Activated CD4-positive, alpha-beta memory T cell treated with anti-CD3 and anti-CD28 coated beads, Interleukin-2, amount 10 ng/mL, durations not matched to agents 7 days and 5 days (primary cell): ENCODE measurements at regions not wholly inside any gene's neighbourhood (a gene's known extent, or its start where the extent isn't known, plus 50 kb on each side); places are given as distances from the start of the nearest gene placed in this dataset.
"Not testable (repeated sequence)": the region's sequence is repeated elsewhere in the genome, so short reads cannot be mapped to it uniquely, and the experiment has no call there.

Experiments used
- CTCF ChIA-PET: fragments of 350-600 bp; sonication (Branson Sonifier 250); formaldehyde crosslinking; loops from one replicate; lab custom pipeline; 2021; ENCODE audit warnings: antibody characterized with exemption, inconsistent platforms; lab: Charles Lee
- POLR2A ChIA-PET: fragments of 350-600 bp; sonication (Branson Sonifier 250); formaldehyde crosslinking; loops from one replicate; lab custom pipeline; 2021; ENCODE audit warnings: antibody characterized with exemption; lab: Charles Lee
- DNase-seq: peaks from one replicate; pipeline ENCODE4 v3.0.0-alpha.2; 2020
- H3K27ac Mint-ChIP-seq: one replicate; pipeline ENCODE4 v1.8.0; 2021; ENCODE audit warnings: mild to moderate bottlenecking, mixed read lengths
- H3K27me3 Mint-ChIP-seq: one replicate; pipeline ENCODE4 v1.8.0; 2021; ENCODE audit warnings: mixed read lengths
- H3K36me3 Mint-ChIP-seq: one replicate; pipeline ENCODE4 v1.8.0; 2021; ENCODE audit warnings: low read depth, mixed read lengths
- H3K4me1 Mint-ChIP-seq: one replicate; pipeline ENCODE4 v1.8.0; 2021; ENCODE audit warnings: mixed read lengths
- H3K4me3 Mint-ChIP-seq: one replicate; pipeline ENCODE4 v1.8.0; 2021; ENCODE audit warnings: mild to moderate bottlenecking, mixed read lengths
- H3K9me3 Mint-ChIP-seq: one replicate; pipeline ENCODE4 v1.8.0; 2021; ENCODE audit warnings: mixed read lengths

- Mint-ChIP-seq H3K4me3 (no peak overlapping the region), H3K36me3 (peaks cover 18% of the 10 kb centered on the region), H3K9me3 (no peaks in the 10 kb centered on the region), H3K27ac (no peak overlapping the region), H3K27me3 (no peaks in the 10 kb centered on the region), H3K4me1 (peaks cover 60% of the 10 kb centered on the region)
- CTCF ChIA-PET: interaction anchor here (1.1 to 5.8 kb wide), 4 partner anchors 12 to 1108 kb away, joined by 3 to 66 read pairs (median 6); a partner anchor contains a TSS
- peak; percentile 87 for DNase-seq
- POLR2A ChIA-PET: interaction anchor here (0.6 to 12.5 kb wide), 49 partner anchors 11 to 1751 kb away, joined by 3 to 971 read pairs (median 14); partner anchors contain the start of genes ZNF184 and ZSCAN31
Measured at GRCh38 chr6:27133281-27134227, 113.9 kb upstream of the PRSS16 start.

GRCh38 chr6:27135087-27135657 lies 112.3 kb upstream of the PRSS16 start:
- no peaks in the 10 kb centered on the region for H3K27me3 Mint-ChIP-seq
- peaks cover 52% of the 10 kb centered on the region for H3K4me1 Mint-ChIP-seq
- ChIA-PET CTCF (interaction anchor here (0.7 to 5.8 kb wide), 2 partner anchors 10 to 739 kb away, joined by 3 to 66 read pairs; a partner anchor contains a TSS), POLR2A (interaction anchor here (1.0 to 12.5 kb wide), 12 partner anchors 14 to 1109 kb away, joined by 3 to 971 read pairs (median 80); a partner anchor contains a TSS)
- H3K9me3 Mint-ChIP-seq: no peaks in the 10 kb centered on the region
- peaks cover 29% of the 10 kb centered on the region for H3K36me3 Mint-ChIP-seq
- no peak overlapping the region for H3K27ac Mint-ChIP-seq
- DNase-seq: no peak
- no peak overlapping the region for H3K4me3 Mint-ChIP-seq

- no peak overlapping the region for H3K27ac Mint-ChIP-seq
- ChIA-PET POLR2A (interaction anchor here (3.8 kb wide), 1 partner anchor 11 kb away, joined by 77 read pairs; a partner anchor contains a TSS), CTCF (no interaction called here)
- no peak overlapping the region for H3K4me3 Mint-ChIP-seq
- H3K27me3 Mint-ChIP-seq: no peaks in the 10 kb centered on the region
- no peak for DNase-seq
- peaks cover 31% of the 10 kb centered on the region for H3K36me3 Mint-ChIP-seq
- H3K9me3 Mint-ChIP-seq: no peaks in the 10 kb centered on the region
- peaks cover 52% of the 10 kb centered on the region for H3K4me1 Mint-ChIP-seq
Measured at GRCh38 chr6:27136077-27136644, 111.3 kb upstream of the PRSS16 start.

- ChIA-PET CTCF (no interaction called here), POLR2A (interaction anchor here (0.8 to 4.8 kb wide), 9 partner anchors 10 to 980 kb away, joined by 3 to 116 read pairs (median 34); a partner anchor contains a TSS)
- Mint-ChIP-seq H3K36me3 (peaks cover 35% of the 10 kb centered on the region), H3K9me3 (no peaks in the 10 kb centered on the region), H3K4me1 (peaks cover 60% of the 10 kb centered on the region), H3K27me3 (no peaks in the 10 kb centered on the region), H3K4me3 (no peak overlapping the region), H3K27ac (peak overlapping the region; percentile 40)
- DNase-seq: no peak
Measured at GRCh38 chr6:27136978-27137814, 110.3 kb upstream of the PRSS16 start.

GRCh38 chr6:27138406-27138805 lies 109.1 kb upstream of the PRSS16 start:
- peak overlapping the region; percentile 98 for H3K27ac Mint-ChIP-seq
- CTCF ChIA-PET: interaction anchor here (0.9 kb wide), 1 partner anchor 8 kb away, joined by 3 read pairs; a partner anchor contains a TSS
- POLR2A ChIA-PET: interaction anchor here (0.6 to 4.8 kb wide), 35 partner anchors 7 to 1785 kb away, joined by 3 to 116 read pairs (median 5); a partner anchor contains a TSS
- DNase-seq: no peak
- H3K4me1 Mint-ChIP-seq: peaks cover 67% of the 10 kb centered on the region
- H3K4me3 Mint-ChIP-seq: peak overlapping the region; percentile 91
- peaks cover 42% of the 10 kb centered on the region for H3K36me3 Mint-ChIP-seq
- no peaks in the 10 kb centered on the region for H3K27me3 Mint-ChIP-seq
- H3K9me3 Mint-ChIP-seq: no peaks in the 10 kb centered on the region

- POLR2A ChIA-PET: interaction anchor here (0.6 to 4.8 kb wide), 39 partner anchors 8 to 1784 kb away, joined by 3 to 116 read pairs (median 5); a partner anchor contains a TSS
- peak overlapping the region; percentile 98 for H3K27ac Mint-ChIP-seq
- H3K27me3 Mint-ChIP-seq: no peaks in the 10 kb centered on the region
- peak overlapping the region; percentile 91 for H3K4me3 Mint-ChIP-seq
- peak; percentile 80 for DNase-seq
- H3K9me3 Mint-ChIP-seq: no peaks in the 10 kb centered on the region
- H3K36me3 Mint-ChIP-seq: peaks cover 38% of the 10 kb centered on the region
- CTCF ChIA-PET: interaction anchor here (0.9 kb wide), 1 partner anchor 8 kb away, joined by 3 read pairs; a partner anchor contains a TSS
- H3K4me1 Mint-ChIP-seq: peaks cover 67% of the 10 kb centered on the region
Measured at GRCh38 chr6:27138837-27139755, 108.4 kb upstream of the PRSS16 start.

GRCh38 chr6:27139756-27140579 lies 107.5 kb upstream of the PRSS16 start:
- POLR2A ChIA-PET: interaction anchor here (0.6 to 4.8 kb wide), 31 partner anchors 7 to 1119 kb away, joined by 3 to 116 read pairs (median 6); a partner anchor contains a TSS
- DNase-seq: no peak
- peak overlapping the region; percentile 91 for H3K4me3 Mint-ChIP-seq
- CTCF ChIA-PET: no interaction called here
- peak overlapping the region; percentile 98 for H3K27ac Mint-ChIP-seq
- no peaks in the 10 kb centered on the region for H3K9me3 Mint-ChIP-seq
- H3K27me3 Mint-ChIP-seq: no peaks in the 10 kb centered on the region
- H3K36me3 Mint-ChIP-seq: peaks cover 38% of the 10 kb centered on the region
- peaks cover 64% of the 10 kb centered on the region for H3K4me1 Mint-ChIP-seq

- H3K9me3 Mint-ChIP-seq: no peaks in the 10 kb centered on the region
- H3K4me3 Mint-ChIP-seq: peak overlapping the region; percentile 82
- H3K27me3 Mint-ChIP-seq: no peaks in the 10 kb centered on the region
- ChIA-PET CTCF (no interaction called here), POLR2A (interaction anchor here (0.7 to 4.8 kb wide), 7 partner anchors 10 to 870 kb away, joined by 3 to 116 read pairs (median 14); a partner anchor contains a TSS)
- no peak for DNase-seq
- H3K27ac Mint-ChIP-seq: peak overlapping the region; percentile 98
- peaks cover 38% of the 10 kb centered on the region for H3K36me3 Mint-ChIP-seq
- peaks cover 58% of the 10 kb centered on the region for H3K4me1 Mint-ChIP-seq
Measured at GRCh38 chr6:27140999-27141528, 106.4 kb upstream of the PRSS16 start.

- Mint-ChIP-seq H3K27me3 (no peaks in the 10 kb centered on the region), H3K4me3 (peak overlapping the region; percentile 82), H3K36me3 (peaks cover 38% of the 10 kb centered on the region), H3K4me1 (peaks cover 54% of the 10 kb centered on the region), H3K9me3 (no peaks in the 10 kb centered on the region), H3K27ac (peak overlapping the region; percentile 98)
- POLR2A ChIA-PET: interaction anchor here (1.0 to 15.8 kb wide), 5 partner anchors 10 to 871 kb away, joined by 3 to 971 read pairs (median 31); a partner anchor contains a TSS
- CTCF ChIA-PET: no interaction called here
- no peak for DNase-seq
Measured at GRCh38 chr6:27141529-27142015, 105.9 kb upstream of the PRSS16 start.

- CTCF ChIA-PET: interaction anchor here (0.7 to 6.2 kb wide), 3 partner anchors 10 to 630 kb away, joined by 5 to 66 read pairs (median 5); a partner anchor contains a TSS
- H3K9me3 Mint-ChIP-seq, DNase-seq, H3K27me3 Mint-ChIP-seq: not testable (repeated sequence)
- Mint-ChIP-seq H3K36me3 (peaks cover 34% of the 10 kb centered on the region), H3K27ac (peak overlapping the region; percentile 80), H3K4me3 (peak overlapping the region; percentile 57), H3K4me1 (peaks cover 46% of the 10 kb centered on the region)
- POLR2A ChIA-PET: interaction anchor here (0.8 to 15.8 kb wide), 14 partner anchors 12 to 1019 kb away, joined by 3 to 971 read pairs (median 68); a partner anchor contains a TSS
Measured at GRCh38 chr6:27143020-27143388, 104.5 kb upstream of the PRSS16 start.
